SU-DHL-6 (cell line): ENCODE measurements at regions not wholly inside any gene's neighbourhood (a gene's known extent, or its start where the extent isn't known, plus 50 kb on each side); places are given as distances from the start of the nearest gene placed in this dataset.

Experiments used
- H2AFZ ChIP-seq: fragments of 200-600 bp; sonication (generic); 2 replicates; pipeline ENCODE4 v1.6.1; 2014; ENCODE audit warnings: low read depth, mild to moderate bottlenecking, moderate library complexity, mixed read lengths, antibody characterized with exemption, low read length; ENCODE audit not compliant: severe bottlenecking
- H3F3A ChIP-seq: fragments of 200-600 bp; shearing (Covaris generic); 2 replicates; pipeline ENCODE4 v1.6.0; 2016; ENCODE audit warnings: antibody characterized with exemption, mild to moderate bottlenecking; ENCODE audit not compliant: insufficient read depth
- H3K27ac ChIP-seq: fragments of 200-600 bp; sonication (generic); 2 replicates; pipeline ENCODE4 v1.5.1; 2016; ENCODE audit warnings: low read depth, mild to moderate bottlenecking, low read length, moderate library complexity, mixed read lengths
- H3K27me3 ChIP-seq: fragments of 200-600 bp; sonication (generic), shearing (Covaris generic); 2 replicates; pipeline ENCODE4 v1.6.0; 2014; ENCODE audit warnings: mild to moderate bottlenecking, low read length
- H3K36me3 ChIP-seq: fragments of 200-600 bp; sonication (generic); 2 replicates; pipeline ENCODE4 v1.6.1; 2014; ENCODE audit warnings: mild to moderate bottlenecking, low read length, mixed read lengths
- H3K4me2 ChIP-seq: fragments of 300-600, 200-600 bp; shearing (Covaris generic), sonication (generic); 2 replicates; pipeline ENCODE4 v1.6.0; 2014; ENCODE audit warnings: low read length, low read depth, mild to moderate bottlenecking; ENCODE audit not compliant: poor library complexity, severe bottlenecking
- H3K4me3 ChIP-seq: fragments of 200-600 bp; sonication (generic); 2 replicates; pipeline ENCODE4 v1.5.1; 2014; ENCODE audit warnings: antibody characterized with exemption, low read length, mild to moderate bottlenecking, mixed read lengths; ENCODE audit not compliant: insufficient read depth, poor library complexity, severe bottlenecking
- H3K79me2 ChIP-seq: fragments of 200-600 bp; sonication (generic); 2 replicates; pipeline ENCODE4 v1.6.1; 2014; ENCODE audit warnings: mild to moderate bottlenecking, low read length, moderate library complexity; ENCODE audit not compliant: insufficient read depth
- H3K9ac ChIP-seq: fragments of 200-600 bp; sonication (generic); 2 replicates; pipeline ENCODE4 v1.7.0; 2014; ENCODE audit warnings: mild to moderate bottlenecking, low read length
- H3K9me2 ChIP-seq: fragments of 200-600 bp; sonication (generic); replicated peaks from 2 replicates; pipeline ENCODE4 v1.6.1; 2014; ENCODE audit warnings: low read length; ENCODE audit not compliant: insufficient read depth
- H3K9me3 ChIP-seq: fragments of 200-600 bp; sonication (generic); 2 replicates; pipeline ENCODE4 v1.6.1; 2014; ENCODE audit warnings: low read length, mixed read lengths; ENCODE audit not compliant: insufficient read depth
- H4K20me1 ChIP-seq: fragments of 200-600 bp; sonication (generic); 2 replicates; pipeline ENCODE4 v1.6.1; 2014; ENCODE audit warnings: low read depth, mild to moderate bottlenecking, antibody characterized with exemption, low read length, moderate library complexity, mixed read lengths
- EZH2phosphoT487 ChIP-seq: fragments of 200-600 bp; sonication (generic), shearing (Covaris generic); conservative IDR thresholded peaks from 2 replicates; pipeline ENCODE4 v1.6.1; 2018; ENCODE audit warnings: mild to moderate bottlenecking, antibody characterized with exemption, low read length, moderate library complexity, mixed read lengths
- TF ChIP-seq, protein P1 (sequence below): fragments of 200-600 bp; sonication (generic); IDR thresholded peaks from one replicate; pipeline ENCODE4 v1.5.1; 2017; ENCODE audit warnings: antibody characterized with exemption, mild to moderate bottlenecking, low read length, moderate library complexity; ENCODE audit not compliant: insufficient read depth, poor library complexity, severe bottlenecking

DNA sequence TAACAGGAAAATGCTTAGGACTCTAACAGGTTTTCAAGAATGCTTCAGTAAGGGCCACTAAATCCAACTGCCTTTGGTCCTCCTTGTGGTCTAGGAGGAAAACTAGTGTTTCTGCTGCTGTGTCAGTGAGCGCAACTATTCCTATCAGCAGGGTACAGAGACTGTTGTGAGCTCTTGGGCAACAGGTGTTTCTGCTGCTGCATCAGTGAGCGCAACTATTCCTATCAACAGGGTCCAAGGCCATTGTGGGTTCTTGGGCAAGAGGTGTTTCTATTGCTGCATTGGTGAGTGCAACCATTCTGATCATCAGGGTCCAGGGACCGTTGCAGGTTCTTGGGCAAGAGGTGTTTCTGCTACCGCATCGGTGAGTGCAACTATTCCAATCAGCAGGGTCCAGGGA lies 256.3 kb downstream of the CDH10 start:
- Histone ChIP-seq H2AFZ (no peak overlapping the region), H3K27me3 (no peaks in the 10 kb centered on the region), H3K4me2 (no peak overlapping the region), H3K79me2 (no peaks in the 10 kb centered on the region), H3K9me2 (no peaks in the 10 kb centered on the region), H3F3A (no peaks in the 10 kb centered on the region), H3K27ac (no peak overlapping the region), H3K4me3 (no peak overlapping the region), H3K9me3 (no peaks in the 10 kb centered on the region; the same call in 1 of the 2 replicates), H3K9ac (no peak overlapping the region), H3K36me3 (no peaks in the 10 kb centered on the region), H4K20me1 (no peaks in the 10 kb centered on the region)
- TF ChIP-seq, protein P1, sequence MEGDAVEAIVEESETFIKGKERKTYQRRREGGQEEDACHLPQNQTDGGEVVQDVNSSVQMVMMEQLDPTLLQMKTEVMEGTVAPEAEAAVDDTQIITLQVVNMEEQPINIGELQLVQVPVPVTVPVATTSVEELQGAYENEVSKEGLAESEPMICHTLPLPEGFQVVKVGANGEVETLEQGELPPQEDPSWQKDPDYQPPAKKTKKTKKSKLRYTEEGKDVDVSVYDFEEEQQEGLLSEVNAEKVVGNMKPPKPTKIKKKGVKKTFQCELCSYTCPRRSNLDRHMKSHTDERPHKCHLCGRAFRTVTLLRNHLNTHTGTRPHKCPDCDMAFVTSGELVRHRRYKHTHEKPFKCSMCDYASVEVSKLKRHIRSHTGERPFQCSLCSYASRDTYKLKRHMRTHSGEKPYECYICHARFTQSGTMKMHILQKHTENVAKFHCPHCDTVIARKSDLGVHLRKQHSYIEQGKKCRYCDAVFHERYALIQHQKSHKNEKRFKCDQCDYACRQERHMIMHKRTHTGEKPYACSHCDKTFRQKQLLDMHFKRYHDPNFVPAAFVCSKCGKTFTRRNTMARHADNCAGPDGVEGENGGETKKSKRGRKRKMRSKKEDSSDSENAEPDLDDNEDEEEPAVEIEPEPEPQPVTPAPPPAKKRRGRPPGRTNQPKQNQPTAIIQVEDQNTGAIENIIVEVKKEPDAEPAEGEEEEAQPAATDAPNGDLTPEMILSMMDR = no peak
- no peak for TF ChIP-seq EZH2phosphoT487

DNA sequence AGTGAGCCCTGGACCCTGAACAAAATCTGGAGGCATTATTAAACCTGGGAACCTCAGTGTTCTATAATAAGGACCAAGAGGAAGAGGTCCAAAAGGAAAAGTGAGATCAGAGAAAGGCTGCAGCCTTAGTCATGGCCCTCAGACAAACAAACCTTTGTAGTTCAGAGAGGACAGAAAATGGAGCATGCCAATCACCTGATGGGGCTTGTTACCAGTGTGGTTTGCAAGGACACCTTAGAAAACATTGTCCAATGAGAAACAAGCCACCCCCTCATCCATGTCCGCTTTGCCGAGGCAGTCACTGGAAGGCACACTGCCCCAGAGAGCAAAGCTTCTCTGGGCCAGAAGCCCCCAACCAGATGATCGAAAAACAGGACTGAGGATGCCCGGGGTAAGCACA lies 254.8 kb downstream of the CDH10 start:
- H3K27me3 ChIP-seq = no peaks in the 10 kb centered on the region
- no peaks in the 10 kb centered on the region; the same call in 1 of the 2 replicates for H3K9me3 ChIP-seq
- no peaks in the 10 kb centered on the region for H3K79me2 ChIP-seq
- H3K4me2 ChIP-seq = no peak overlapping the region
- no peaks in the 10 kb centered on the region for H3K36me3 ChIP-seq
- H3K27ac ChIP-seq = no peak overlapping the region
- H2AFZ ChIP-seq = no peak overlapping the region
- H3K9ac ChIP-seq = no peak overlapping the region
- no peak for TF ChIP-seq EZH2phosphoT487
- TF ChIP-seq, protein P1 = no peak
- H3F3A ChIP-seq = no peaks in the 10 kb centered on the region
- H3K9me2 ChIP-seq = no peaks in the 10 kb centered on the region
- no peaks in the 10 kb centered on the region for H4K20me1 ChIP-seq
- H3K4me3 ChIP-seq = no peak overlapping the region

DNA sequence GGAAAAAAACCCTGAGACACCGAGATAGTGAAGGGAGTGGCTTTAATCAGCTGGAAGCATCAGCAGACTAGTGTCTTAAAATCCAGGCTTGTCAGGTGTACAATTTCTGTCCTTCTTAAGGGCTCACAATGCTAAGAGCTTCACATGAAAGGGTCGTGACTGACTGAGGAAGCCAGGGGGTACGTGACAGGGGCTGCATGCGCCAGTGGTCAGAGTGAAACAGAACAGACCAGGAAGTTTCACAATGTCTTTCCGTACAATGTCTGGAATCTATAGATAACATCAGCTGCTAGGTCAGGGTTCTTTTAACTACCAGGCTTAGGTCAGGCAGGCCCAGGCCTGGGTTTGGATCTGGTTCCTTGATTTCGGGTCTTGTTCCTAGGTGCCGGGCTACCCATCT lies 253.0 kb downstream of the CDH10 start:
- Histone ChIP-seq H3K9me2 (no peaks in the 10 kb centered on the region), H3K27ac (no peak overlapping the region), H3K9me3 (no peaks in the 10 kb centered on the region; the same call in 1 of the 2 replicates), H3F3A (no peaks in the 10 kb centered on the region), H3K79me2 (no peaks in the 10 kb centered on the region), H3K36me3 (no peaks in the 10 kb centered on the region), H3K4me3 (no peak overlapping the region), H3K4me2 (no peak overlapping the region), H4K20me1 (no peaks in the 10 kb centered on the region), H2AFZ (no peak overlapping the region), H3K27me3 (no peaks in the 10 kb centered on the region), H3K9ac (no peak overlapping the region)
- TF ChIP-seq, protein P1 = no peak
- no peak for TF ChIP-seq EZH2phosphoT487
